Glutamatergic neuron (in vitro differentiated cells): ENCODE measurements at regions not wholly inside any gene's neighbourhood (a gene's known extent, or its start where the extent isn't known, plus 50 kb on each side); places are given as distances from the start of the nearest gene placed in this dataset.

Source experiments
- DNase-seq: peaks from one replicate; pipeline ENCODE4 v3.0.0; 2022
- H3K27ac Mint-ChIP-seq: one replicate; pipeline ENCODE4 v1.8.0; 2020; ENCODE audit warnings: mild to moderate bottlenecking, mixed read lengths, inconsistent platforms; ENCODE audit not compliant: unreplicated experiment
- H3K27me3 Mint-ChIP-seq: one replicate; pipeline ENCODE4 v1.8.0; 2020; ENCODE audit warnings: mild to moderate bottlenecking, moderate library complexity, mixed read lengths, inconsistent platforms; ENCODE audit not compliant: unreplicated experiment
- H3K36me3 Mint-ChIP-seq: one replicate; pipeline ENCODE4 v1.8.0; 2020; ENCODE audit warnings: mild to moderate bottlenecking, mixed read lengths, inconsistent platforms; ENCODE audit not compliant: unreplicated experiment
- H3K4me1 Mint-ChIP-seq: one replicate; pipeline ENCODE4 v1.8.0; 2020; ENCODE audit warnings: mild to moderate bottlenecking, low read depth, mixed read lengths, inconsistent platforms; ENCODE audit not compliant: unreplicated experiment
- H3K4me3 Mint-ChIP-seq: one replicate; pipeline ENCODE4 v1.8.0; 2020; ENCODE audit warnings: mild to moderate bottlenecking, mixed read lengths, inconsistent platforms; ENCODE audit not compliant: unreplicated experiment
- H3K9me3 Mint-ChIP-seq: one replicate; pipeline ENCODE4 v1.8.0; 2020; ENCODE audit warnings: mild to moderate bottlenecking, moderate library complexity, mixed read lengths, inconsistent platforms; ENCODE audit not compliant: unreplicated experiment
- TF ChIP-seq, protein P1 (sequence below): fragments of 200-600 bp; sonication (generic); IDR thresholded peaks from one replicate; pipeline ENCODE4 v1.5.0; 2021; ENCODE audit not compliant: partially characterized antibody, unreplicated experiment

DNA sequence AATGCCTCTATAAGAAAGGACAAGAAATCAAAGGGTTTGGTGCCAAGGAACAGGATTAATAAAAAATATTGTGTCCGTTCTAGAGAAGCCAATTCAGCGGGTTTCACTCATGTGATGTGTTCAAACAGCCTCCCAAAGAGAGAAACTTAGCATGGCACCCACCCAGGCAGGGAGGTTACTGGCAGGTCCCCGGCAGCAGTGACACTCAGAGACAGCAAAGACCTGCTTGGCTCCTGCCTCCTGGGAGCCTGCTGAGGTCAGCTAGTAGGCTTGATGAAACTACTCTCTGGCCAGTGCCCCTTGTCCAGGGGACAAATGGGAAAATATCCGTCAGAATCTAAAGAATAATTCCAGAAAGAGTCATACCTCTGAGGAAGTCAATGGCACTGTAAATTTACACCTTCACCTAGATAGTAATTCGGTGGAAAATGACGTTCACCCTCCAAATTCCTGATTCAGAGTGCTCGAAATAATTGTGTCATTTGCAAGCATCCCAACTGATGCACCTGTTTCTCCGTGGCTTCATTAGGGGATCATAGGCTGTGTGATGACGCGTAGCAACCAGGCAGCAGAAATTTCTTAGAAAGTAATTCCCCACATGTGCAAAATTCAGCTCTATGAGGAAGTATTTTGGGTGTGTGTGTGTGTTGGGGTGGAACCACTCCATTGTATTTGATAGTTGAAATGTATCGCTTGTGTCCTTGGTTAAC is 481.5 kb upstream of the ZFHX3 start:
- H3K27me3 Mint-ChIP-seq, result peaks cover 5% of the 10 kb centered on the region
- TF ChIP-seq, protein P1, sequence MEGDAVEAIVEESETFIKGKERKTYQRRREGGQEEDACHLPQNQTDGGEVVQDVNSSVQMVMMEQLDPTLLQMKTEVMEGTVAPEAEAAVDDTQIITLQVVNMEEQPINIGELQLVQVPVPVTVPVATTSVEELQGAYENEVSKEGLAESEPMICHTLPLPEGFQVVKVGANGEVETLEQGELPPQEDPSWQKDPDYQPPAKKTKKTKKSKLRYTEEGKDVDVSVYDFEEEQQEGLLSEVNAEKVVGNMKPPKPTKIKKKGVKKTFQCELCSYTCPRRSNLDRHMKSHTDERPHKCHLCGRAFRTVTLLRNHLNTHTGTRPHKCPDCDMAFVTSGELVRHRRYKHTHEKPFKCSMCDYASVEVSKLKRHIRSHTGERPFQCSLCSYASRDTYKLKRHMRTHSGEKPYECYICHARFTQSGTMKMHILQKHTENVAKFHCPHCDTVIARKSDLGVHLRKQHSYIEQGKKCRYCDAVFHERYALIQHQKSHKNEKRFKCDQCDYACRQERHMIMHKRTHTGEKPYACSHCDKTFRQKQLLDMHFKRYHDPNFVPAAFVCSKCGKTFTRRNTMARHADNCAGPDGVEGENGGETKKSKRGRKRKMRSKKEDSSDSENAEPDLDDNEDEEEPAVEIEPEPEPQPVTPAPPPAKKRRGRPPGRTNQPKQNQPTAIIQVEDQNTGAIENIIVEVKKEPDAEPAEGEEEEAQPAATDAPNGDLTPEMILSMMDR, result no peak
- DNase-seq, result no peak

DNA sequence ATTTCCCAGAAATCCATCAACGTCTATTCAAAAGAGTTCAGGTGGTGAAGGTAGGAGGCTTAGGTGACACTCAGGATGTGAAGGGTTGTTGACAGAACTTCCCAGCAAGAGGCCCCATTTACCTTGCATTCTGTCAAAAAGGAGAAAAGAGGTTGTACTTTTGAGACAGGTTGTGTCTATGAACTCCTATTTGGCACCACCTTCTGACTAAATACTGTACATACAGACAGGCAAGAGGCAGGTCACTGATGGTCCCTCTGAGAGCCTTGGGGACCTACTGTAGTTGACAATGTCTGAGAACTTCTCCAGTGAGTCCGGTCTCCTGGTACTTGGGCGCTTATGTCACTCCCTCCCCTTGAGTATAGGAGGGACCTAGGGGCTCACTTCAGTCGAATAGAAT is 479.3 kb upstream of the ZFHX3 start:
- peaks cover under 1% of the 10 kb centered on the region for H3K9me3 Mint-ChIP-seq
- TF ChIP-seq, protein P1, result no peak
- no peak for DNase-seq
- H3K36me3 Mint-ChIP-seq, result no peaks in the 10 kb centered on the region
- no peak overlapping the region for H3K4me3 Mint-ChIP-seq
- no peak overlapping the region for H3K27ac Mint-ChIP-seq
- H3K4me1 Mint-ChIP-seq, result peaks cover 1% of the 10 kb centered on the region
- H3K27me3 Mint-ChIP-seq, result no peaks in the 10 kb centered on the region

More for the DNA sequence above, 481.5 kb upstream of the ZFHX3 start:
- peaks cover 9% of the 10 kb centered on the region for H3K36me3 Mint-ChIP-seq
- peaks cover 3% of the 10 kb centered on the region for H3K9me3 Mint-ChIP-seq
- no peak overlapping the region for H3K27ac Mint-ChIP-seq
- H3K4me3 Mint-ChIP-seq, result no peak overlapping the region
- H3K4me1 Mint-ChIP-seq, result peaks cover 1% of the 10 kb centered on the region

DNA sequence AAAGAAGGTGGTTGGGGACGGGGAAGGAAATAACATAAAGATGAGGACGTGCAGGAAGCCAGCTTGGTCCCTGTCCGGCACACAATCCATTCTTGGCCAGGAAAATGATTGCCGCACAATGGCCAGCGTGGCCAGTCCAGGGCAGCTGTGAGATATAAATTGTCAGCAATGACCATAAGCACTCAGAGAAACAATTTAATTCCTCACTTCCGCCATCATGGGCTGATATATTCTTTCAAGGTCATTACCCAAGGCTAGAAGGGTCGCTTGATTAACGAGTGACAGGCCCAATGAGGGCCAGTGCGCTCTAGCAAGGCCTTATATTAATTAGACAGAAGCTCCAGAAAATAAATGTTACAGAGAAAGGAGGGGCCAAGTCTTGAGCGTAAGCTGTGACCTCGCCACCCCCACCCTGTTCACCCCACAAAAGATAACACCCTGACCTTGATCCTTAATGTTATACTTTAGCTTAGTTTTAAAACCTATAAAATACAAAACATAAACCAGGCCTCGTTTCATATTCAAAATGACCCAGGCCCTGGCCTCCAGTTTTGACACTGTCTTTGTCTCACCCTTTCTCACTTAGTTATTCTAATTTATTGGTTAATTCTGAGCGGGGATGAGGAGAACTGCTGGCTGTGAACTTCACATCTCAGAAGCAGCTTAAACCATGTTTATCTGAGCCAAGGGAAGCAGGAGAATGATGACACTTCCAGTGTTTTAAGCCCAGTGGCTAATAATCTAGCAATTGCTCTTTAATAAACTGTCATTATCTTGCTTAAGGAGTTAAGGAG is 478.3 kb upstream of the ZFHX3 start:
- Mint-ChIP-seq H3K4me3 (no peak overlapping the region), H3K4me1 (peaks cover 1% of the 10 kb centered on the region), H3K36me3 (no peaks in the 10 kb centered on the region), H3K27me3 (no peaks in the 10 kb centered on the region), H3K27ac (no peak overlapping the region), H3K9me3 (no peaks in the 10 kb centered on the region)
- DNase-seq, result no peak
- TF ChIP-seq, protein P1, result no peak

DNA sequence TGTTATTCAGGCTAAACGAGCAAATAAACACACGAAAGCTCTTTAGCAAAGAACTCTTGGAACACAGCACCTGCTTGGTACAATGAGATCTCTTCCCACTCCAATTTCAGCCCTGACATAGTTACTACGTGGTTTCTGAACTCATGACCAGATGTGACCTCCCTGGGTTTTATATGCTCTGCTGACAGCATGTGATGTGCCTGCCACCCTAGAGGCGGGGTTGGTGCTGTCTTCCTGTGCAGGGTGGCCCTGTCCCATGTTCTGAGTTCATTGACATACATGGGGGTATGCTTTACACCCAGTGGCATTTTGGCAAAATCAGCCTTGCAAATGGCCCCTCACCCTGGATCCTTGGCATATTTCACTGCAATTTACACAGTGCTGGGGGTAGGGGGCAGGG is 475.3 kb upstream of the ZFHX3 start:
- Mint-ChIP-seq H3K36me3 (no peaks in the 10 kb centered on the region), H3K9me3 (no peaks in the 10 kb centered on the region), H3K4me3 (no peak overlapping the region), H3K27ac (no peak overlapping the region), H3K4me1 (peaks cover 1% of the 10 kb centered on the region), H3K27me3 (no peaks in the 10 kb centered on the region)
- DNase-seq, result no peak
- TF ChIP-seq, protein P1, result no peak

DNA sequence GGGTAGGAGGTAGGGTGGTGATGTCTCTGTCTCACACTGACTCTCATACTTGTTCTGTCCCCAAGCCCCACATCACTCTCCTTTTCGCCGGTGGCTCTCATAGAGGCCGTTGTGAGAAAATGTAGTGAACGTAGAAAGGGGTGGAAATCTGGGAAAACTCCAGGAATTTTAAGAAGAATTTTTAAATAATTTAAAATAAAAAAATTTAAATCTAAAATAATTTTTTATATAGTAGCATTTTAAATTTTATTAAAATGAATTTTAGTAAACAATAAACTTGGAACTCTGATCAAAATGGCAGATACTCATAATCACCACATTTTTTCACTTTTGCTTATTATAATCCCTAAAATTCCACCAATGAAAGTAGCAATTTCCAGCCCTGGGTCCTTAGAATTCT is 473.6 kb upstream of the ZFHX3 start:
- no peaks in the 10 kb centered on the region for H3K9me3 Mint-ChIP-seq
- H3K4me3 Mint-ChIP-seq, result no peak overlapping the region
- no peak overlapping the region for H3K27ac Mint-ChIP-seq
- no peaks in the 10 kb centered on the region for H3K4me1 Mint-ChIP-seq
- no peaks in the 10 kb centered on the region for H3K36me3 Mint-ChIP-seq
- no peaks in the 10 kb centered on the region for H3K27me3 Mint-ChIP-seq
- TF ChIP-seq, protein P1, result no peak
- no peak for DNase-seq
